IMR-90 (cell line): ENCODE measurements at regions not wholly inside any gene's neighbourhood (a gene's known extent, or its start where the extent isn't known, plus 50 kb on each side); places are given as distances from the start of the nearest gene placed in this dataset.

Experiments
- ATAC-seq: fragments of 200-7000 bp; cut with Tn5 transposase; 2 replicates; pipeline ENCODE4 v1.9.1; 2020; ENCODE audit warnings: low read depth, mild to moderate bottlenecking, moderate library complexity
- BruUV-seq: library from RNA; stranded (reverse); fragments of 400-500 nt; replicated peaks from 2 replicates; lab custom pipeline; 2021; lab: Mats Ljungman, UMichigan
- CTCF ChIA-PET: fragments of 300-600 bp; formaldehyde crosslinking; extraction: SDS; loops from one replicate; lab custom pipeline; 2021; ENCODE audit warnings: antibody characterized with exemption; lab: Yijun Ruan, JAX
- POLR2A ChIA-PET: fragments of 300-600 bp; sonication (Branson Sonifier 250); formaldehyde crosslinking; loops from one replicate; lab custom pipeline; 2022; ENCODE audit warnings: antibody characterized with exemption; ENCODE audit not compliant: unreplicated experiment; lab: Charles Lee
- DNase-seq: peaks from one replicate; pipeline ENCODE4 v3.0.0; 2013
- H2AFZ ChIP-seq: replicated peaks from 2 replicates; pipeline ENCODE3; 2013; ENCODE audit warnings: low read length, mild to moderate bottlenecking; ENCODE audit not compliant: poor library complexity
- H2AK5ac ChIP-seq: 2 replicates; pipeline ENCODE4 v1.6.1; 2013; ENCODE audit warnings: low read depth, low read length, inconsistent platforms
- H2AK9ac ChIP-seq: replicated peaks from 2 replicates; pipeline ENCODE3; 2013; ENCODE audit warnings: mild to moderate bottlenecking, low read depth, low read length, moderate library complexity; ENCODE audit not compliant: poor library complexity
- H2BK120ac ChIP-seq: 2 replicates; pipeline ENCODE4 v1.6.1; 2013; ENCODE audit warnings: low read depth, low read length, inconsistent platforms
- H2BK15ac ChIP-seq: 3 replicates; pipeline ENCODE4 v1.6.1; 2013; ENCODE audit warnings: low read depth, low read length, inconsistent platforms
- H2BK20ac ChIP-seq: 2 replicates; pipeline ENCODE4 v1.6.1; 2013; ENCODE audit warnings: low read depth, mild to moderate bottlenecking, inconsistent platforms, low read length, moderate library complexity
- H2BK5ac ChIP-seq: 2 replicates; pipeline ENCODE4 v1.6.1; 2013; ENCODE audit warnings: mild to moderate bottlenecking, low read depth, low read length, inconsistent platforms; ENCODE audit not compliant: poor library complexity, severe bottlenecking
- H3K14ac ChIP-seq: replicated peaks from 2 replicates; pipeline ENCODE4 v1.6.1; 2013; ENCODE audit warnings: low read depth, low read length, inconsistent platforms
- H3K18ac ChIP-seq: 2 replicates; pipeline ENCODE4 v1.6.1; 2013; ENCODE audit warnings: low read depth, low read length, control low read depth
- H3K23ac ChIP-seq: 2 replicates; pipeline ENCODE4 v1.6.1; 2013; ENCODE audit warnings: low read depth, low read length, inconsistent platforms
- H3K27ac ChIP-seq: 2 replicates; pipeline ENCODE4 v1.5.1; 2013; ENCODE audit warnings: mild to moderate bottlenecking, control low read depth, low read length; ENCODE audit not compliant: insufficient read depth
- H3K27me3 ChIP-seq: 2 replicates; pipeline ENCODE4 v1.6.1; 2013; ENCODE audit warnings: low read length; ENCODE audit not compliant: control insufficient read depth, insufficient read depth
- H3K36me3 ChIP-seq: 2 replicates; pipeline ENCODE4 v1.6.1; 2013; ENCODE audit warnings: low read length, mixed read lengths; ENCODE audit not compliant: control insufficient read depth, insufficient read depth
- H3K4ac ChIP-seq: 2 replicates; pipeline ENCODE4 v1.6.1; 2013; ENCODE audit warnings: low read depth, low read length, inconsistent platforms
- H3K4me1 ChIP-seq: 2 replicates; pipeline ENCODE4 v1.6.1; 2013; ENCODE audit warnings: low read length, mixed read lengths; ENCODE audit not compliant: control insufficient read depth, insufficient read depth
- H3K4me2 ChIP-seq: 2 replicates; pipeline ENCODE4 v1.6.1; 2013; ENCODE audit warnings: low read depth, mild to moderate bottlenecking, control low read depth, low read length, moderate library complexity
- H3K4me3 ChIP-seq: 2 replicates; pipeline ENCODE4 v1.5.1; 2013; ENCODE audit warnings: low read depth, mild to moderate bottlenecking, control low read depth, low read length, moderate library complexity; ENCODE audit not compliant: insufficient read depth
- H3K56ac ChIP-seq: 2 replicates; pipeline ENCODE4 v1.6.1; 2013; ENCODE audit warnings: low read length, inconsistent platforms; ENCODE audit not compliant: insufficient read depth; ENCODE audit errors: extremely low read depth
- H3K79me1 ChIP-seq, 2 experiments: 2 replicates each; pipeline ENCODE4 v1.6.1; 2013; ENCODE audit warnings: low read length in 2 of 2, inconsistent platforms in 1 of 2, low read depth in 1 of 2
- H3K9ac ChIP-seq: 2 replicates; pipeline ENCODE4 v1.6.1; 2013; ENCODE audit warnings: low read depth, low read length, control low read depth
- H3K9me1 ChIP-seq: 2 replicates; pipeline ENCODE4 v1.6.1; 2013; ENCODE audit warnings: low read length, inconsistent platforms; ENCODE audit not compliant: insufficient read depth
- H3K9me3 ChIP-seq: 2 replicates; pipeline ENCODE4 v1.6.1; 2013; ENCODE audit warnings: low read length; ENCODE audit not compliant: control insufficient read depth, insufficient read depth
- H4K20me1 ChIP-seq: 2 replicates; pipeline ENCODE4 v1.6.1; 2013; ENCODE audit warnings: low read length, inconsistent platforms; ENCODE audit not compliant: insufficient read depth
- H4K5ac ChIP-seq: 2 replicates; pipeline ENCODE4 v1.6.1; 2013; ENCODE audit warnings: mild to moderate bottlenecking, low read depth, low read length, control low read depth
- H4K8ac ChIP-seq, 2 experiments: 2 replicates each; pipeline ENCODE4 v1.6.1; 2013; ENCODE audit warnings: low read depth in 2 of 2, low read length in 2 of 2, control low read depth in 1 of 2, inconsistent platforms in 1 of 2
- H4K91ac ChIP-seq: 2 replicates; pipeline ENCODE4 v1.6.1; 2013; ENCODE audit warnings: low read depth, low read length, inconsistent platforms; ENCODE audit not compliant: insufficient read depth
- FOS ChIP-seq: fragments of 150-350 bp; IDR thresholded peaks from 2 replicates; pipeline ENCODE4 v1.6.1; 2016; ENCODE audit warnings: low read depth, low read length
- MAZ ChIP-seq: IDR thresholded peaks from 2 replicates; pipeline ENCODE4 v1.6.1; 2012; ENCODE audit warnings: low read depth, mild to moderate bottlenecking, low read length, improper control_type of control experiment, moderate library complexity, borderline replicate concordance
- MXI1 ChIP-seq: IDR thresholded peaks from 2 replicates; pipeline ENCODE4 v1.6.1; 2012; ENCODE audit warnings: low read depth, mild to moderate bottlenecking, low read length, moderate library complexity, borderline replicate concordance
- POLR2A ChIP-seq: IDR thresholded peaks from 2 replicates; pipeline ENCODE4 v1.6.1; 2012; ENCODE audit warnings: mild to moderate bottlenecking, low read depth, low read length
- RCOR1 ChIP-seq: IDR thresholded peaks from 2 replicates; pipeline ENCODE4 v1.6.1; 2012; ENCODE audit warnings: mild to moderate bottlenecking, low read length, improper control_type of control experiment; ENCODE audit not compliant: insufficient replicate concordance
- RFX5 ChIP-seq: IDR thresholded peaks from 2 replicates; pipeline ENCODE4 v1.8.0; 2012; ENCODE audit warnings: low read depth, mild to moderate bottlenecking, low read length, moderate library complexity
- WGBS, 2 experiments: methylation state at CpG; one replicate each; pipeline versions ENCODE4 v1.1.5 to v1.1.7; 2013; ENCODE audit warnings: missing lambda C conversion rate in 2 of 2; ENCODE audit not compliant: insufficient read length in 1 of 2; ENCODE audit errors: extremely low coverage in 2 of 2; 5-methylcytosine and 5-hydroxymethylcytosine counted together
- dilution Hi-C: fragments of 300-500 bp; cut with HindIII; formaldehyde crosslinking; loops from one replicate; pipeline ENCODE4 v1.14.3; 2018; ENCODE audit warnings: low sequenced_read_pairs; ENCODE audit not compliant: unreplicated experiment
- in situ Hi-C: fragments of 300-500 bp; cut with MboI; formaldehyde crosslinking; loops from 3 replicates; pipeline ENCODE4 v1.14.3; 2019; ENCODE audit warnings: low sequenced_read_pairs, inconsistent platforms, mixed read lengths
- intact Hi-C: fragments of 100-400 bp; cut with micrococcal nuclease; formaldehyde crosslinking; loops from 2 replicates; pipeline ENCODE4 v1.10.0; 2022
- TF ChIP-seq, protein P1 (sequence below): fragments of 150-350 bp; IDR thresholded peaks from 2 replicates; pipeline ENCODE4 v1.6.1; 2017; ENCODE audit warnings: mild to moderate bottlenecking, antibody characterized with exemption, low read length, low read depth

DNA sequence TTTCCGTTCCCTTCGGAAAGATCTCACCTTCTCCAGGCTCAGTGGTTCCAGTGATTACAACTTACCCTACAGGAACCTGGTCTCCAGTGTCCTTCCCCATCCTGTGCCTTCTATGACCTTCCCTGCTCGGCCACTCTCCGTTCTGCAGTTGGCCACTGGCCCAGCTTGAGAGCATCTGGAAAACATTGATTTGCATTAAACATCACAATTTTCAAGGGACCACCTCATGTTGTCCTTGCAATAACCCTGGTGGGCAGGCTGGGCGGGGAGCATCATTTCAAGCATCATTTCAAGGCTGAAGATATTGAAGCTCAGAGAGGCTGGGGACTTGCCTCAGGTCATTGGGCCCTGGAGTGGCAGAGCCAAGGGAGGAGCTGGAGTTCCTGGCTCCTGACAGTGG is 177.4 kb downstream of the SEC61B start:
- H3K9ac ChIP-seq: no peak overlapping the region
- intact Hi-C loops: no loop called here
- peak overlapping the region; percentile 35 for H2BK120ac ChIP-seq
- H4K20me1 ChIP-seq: no peaks in the 10 kb centered on the region
- no peak overlapping the region for H4K8ac ChIP-seq
- H3K4ac ChIP-seq: peak overlapping the region; percentile 29; the same call in 1 of the 2 replicates
- ChIA-PET CTCF (interaction anchor here (1.0 kb wide), 1 partner anchor 39 kb away, joined by 3 read pairs; no protein-coding TSS in a partner anchor), POLR2A (no interaction called here)
- H2BK15ac ChIP-seq: 0 out of 3 replicates have a peak overlapping the region, but pooled peaks have one; percentile 21
- dilution Hi-C loops: no loop called here
- no peak overlapping the region for H3K27ac ChIP-seq
- DNase-seq: no peak
- H4K5ac ChIP-seq: no peak overlapping the region
- H2BK5ac ChIP-seq: no peak overlapping the region
- no peak overlapping the region for H3K4me3 ChIP-seq
- TF ChIP-seq MAZ (no peak), RFX5 (no peak), POLR2A (no peak), FOS (no peak), RCOR1 (no peak), MXI1 (no peak)
- TF ChIP-seq, protein P1, sequence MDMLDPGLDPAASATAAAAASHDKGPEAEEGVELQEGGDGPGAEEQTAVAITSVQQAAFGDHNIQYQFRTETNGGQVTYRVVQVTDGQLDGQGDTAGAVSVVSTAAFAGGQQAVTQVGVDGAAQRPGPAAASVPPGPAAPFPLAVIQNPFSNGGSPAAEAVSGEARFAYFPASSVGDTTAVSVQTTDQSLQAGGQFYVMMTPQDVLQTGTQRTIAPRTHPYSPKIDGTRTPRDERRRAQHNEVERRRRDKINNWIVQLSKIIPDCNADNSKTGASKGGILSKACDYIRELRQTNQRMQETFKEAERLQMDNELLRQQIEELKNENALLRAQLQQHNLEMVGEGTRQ: no peak
- H2AFZ ChIP-seq: no peak overlapping the region
- H2BK20ac ChIP-seq: peak overlapping the region; percentile 11; the same call in 1 of the 2 replicates
- H3K4me2 ChIP-seq: no peak overlapping the region
- no peak overlapping the region for H3K18ac ChIP-seq
- H3K23ac ChIP-seq: no peak overlapping the region
- H3K9me1 ChIP-seq: peaks cover 29% of the 10 kb centered on the region
- 0 out of 2 replicates have a peak, but pooled peaks cover 1% of the 10 kb centered on the region for H3K9me3 ChIP-seq
- H2AK5ac ChIP-seq: peak overlapping the region; percentile 58
- no peaks in the 10 kb centered on the region for H3K36me3 ChIP-seq
- in situ Hi-C loops: no loop called here
- peaks cover 21% of the 10 kb centered on the region for H3K4me1 ChIP-seq
- H3K56ac ChIP-seq: no peak overlapping the region
- WGBS, 2 experiments: 96% methylated on average over 3 of the region's 5 CpGs; no CpG with 5 or more reads in 1 of the 2 experiments
- H3K14ac ChIP-seq: no peak overlapping the region
- H3K27me3 ChIP-seq: no peaks in the 10 kb centered on the region
- BruUV-seq: no TSS peak
- H2AK9ac ChIP-seq: peak overlapping the region; percentile 67
- H3K79me1 ChIP-seq: no peaks in the 10 kb centered on the region
- peak overlapping the region; percentile 32; the same call in 1 of the 2 replicates for H4K91ac ChIP-seq
- no peak for ATAC-seq
